Stimulated activated naive B cell treated with anti-CD40 and anti-IgM and Interleukin-4, amounts not matched to agents 10 μg/mL and 1 μg/mL and 100 μg/mL, for 72 hours (primary cell): ENCODE measurements at regions not wholly inside any gene's neighbourhood (a gene's known extent, or its start where the extent isn't known, plus 50 kb on each side); places are given as distances from the start of the nearest gene placed in this dataset.
"Not testable (repeated sequence)": the region's sequence is repeated elsewhere in the genome, so short reads cannot be mapped to it uniquely, and the experiment has no call there.

Experiments used
- ATAC-seq, 2 donors: fragments of 150-1000 bp; cut with Tn5 transposase; replicated peaks; 2 replicates each; pipeline ENCODE4 v1.10.0; 2021; ENCODE audit warnings: moderate library complexity in 1 of 2
- DNase-seq: peaks from one replicate; pipeline ENCODE4 v3.0.0; 2021
- H3K27ac Mint-ChIP-seq: one replicate; pipeline ENCODE4 v1.8.0; 2022; ENCODE audit warnings: mild to moderate bottlenecking, mixed read lengths
- H3K27me3 Mint-ChIP-seq, 2 donors: one replicate each; pipeline ENCODE4 v1.8.0; 2022; ENCODE audit warnings: mixed read lengths in 2 of 2
- H3K36me3 Mint-ChIP-seq, 2 donors: one replicate each; pipeline ENCODE4 v1.8.0; 2022; ENCODE audit warnings: mixed read lengths in 2 of 2, mild to moderate bottlenecking in 1 of 2
- H3K4me1 Mint-ChIP-seq, 2 donors: one replicate each; pipeline ENCODE4 v1.8.0; 2022; ENCODE audit warnings: mixed read lengths in 2 of 2, mild to moderate bottlenecking in 1 of 2
- H3K4me3 Mint-ChIP-seq, 2 donors: one replicate each; pipeline ENCODE4 v1.8.0; 2022; ENCODE audit warnings: mild to moderate bottlenecking in 2 of 2, mixed read lengths in 2 of 2, moderate library complexity in 1 of 2
- H3K9me3 Mint-ChIP-seq, 2 donors: one replicate each; pipeline ENCODE4 v1.8.0; 2022; ENCODE audit warnings: mixed read lengths in 2 of 2, mild to moderate bottlenecking in 1 of 2

DNA sequence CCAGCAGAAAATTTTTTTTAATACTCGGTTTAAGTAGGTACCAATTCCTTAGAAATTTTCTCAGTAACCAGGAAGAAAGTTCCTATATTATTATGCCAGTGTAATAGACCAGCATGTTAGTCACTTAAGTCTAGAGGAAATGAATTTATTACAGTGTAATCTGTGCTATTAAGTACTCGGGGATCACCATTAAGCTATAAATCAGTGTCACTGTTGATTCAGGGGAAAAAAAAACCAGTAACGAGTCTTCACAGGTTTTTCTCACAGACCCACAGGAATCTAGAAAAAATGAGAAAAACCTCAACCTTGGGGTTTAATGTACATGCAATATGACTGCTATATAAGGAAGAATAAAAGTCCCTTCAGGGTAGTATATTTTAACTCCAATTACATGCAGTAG, 138.3 kb upstream of the IL1RAPL2 start:
- Mint-ChIP-seq H3K36me3 (no peaks in the 10 kb centered on the region), H3K9me3 (no peaks in the 10 kb centered on the region), H3K27me3 (peaks cover 0 to 5% of the 10 kb centered on the region in 2 donors), H3K4me1 (no peaks in the 10 kb centered on the region), H3K27ac (no peak overlapping the region), H3K4me3 (no peak overlapping the region)
- ATAC-seq (no peak), DNase-seq (no peak)

DNA sequence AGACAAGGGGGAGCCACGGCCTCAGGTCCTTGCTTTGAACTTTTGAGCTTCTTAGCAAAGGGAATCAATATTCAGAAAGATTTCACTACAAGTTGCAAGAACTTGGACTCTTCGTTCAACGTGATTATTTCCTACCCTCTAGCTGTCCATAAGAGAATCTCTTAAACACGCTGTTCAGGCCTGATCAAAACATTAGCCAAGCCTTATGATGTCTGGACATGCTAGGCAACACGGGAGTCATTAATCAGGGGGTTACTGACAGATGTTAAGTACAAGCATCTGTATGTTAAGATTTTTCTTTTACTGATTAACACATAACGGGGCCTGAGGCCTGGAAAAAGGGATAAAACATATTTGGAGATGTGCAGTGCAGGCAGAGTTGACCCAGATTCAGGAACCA, 138.9 kb upstream of the IL1RAPL2 start:
- Mint-ChIP-seq H3K4me1 (no peaks in the 10 kb centered on the region), H3K4me3 (no peak overlapping the region), H3K27ac (no peak overlapping the region), H3K36me3 (no peaks in the 10 kb centered on the region), H3K9me3 (no peaks in the 10 kb centered on the region), H3K27me3 (peaks cover 0 to 5% of the 10 kb centered on the region in 2 donors)
- DNase-seq (no peak), ATAC-seq (no peak)

DNA sequence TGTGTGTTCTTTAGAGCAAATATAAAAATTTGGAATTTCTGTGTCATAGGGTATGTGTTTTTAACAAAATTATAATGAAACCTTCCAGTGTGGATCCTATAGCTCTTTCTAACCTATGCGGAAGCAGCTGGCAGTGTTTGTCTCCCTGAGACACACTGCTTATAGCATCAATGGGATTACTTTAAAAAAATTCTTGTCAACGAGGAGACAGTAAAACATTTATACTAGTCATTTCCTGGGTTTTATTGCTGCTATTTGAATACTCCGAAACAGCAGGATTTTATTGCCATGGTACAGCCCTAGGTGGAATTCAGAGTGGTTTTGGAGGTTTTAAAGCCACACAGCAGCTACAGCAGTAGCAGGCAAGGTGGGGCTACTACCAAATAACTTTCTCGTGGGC, 145.1 kb upstream of the IL1RAPL2 start:
- ATAC-seq: no peak
- H3K36me3 Mint-ChIP-seq: no peaks in the 10 kb centered on the region
- no peak for DNase-seq
- peaks cover 1 to 7% of the 10 kb centered on the region in 2 donors for H3K9me3 Mint-ChIP-seq
- H3K27ac Mint-ChIP-seq: no peak overlapping the region
- H3K4me3 Mint-ChIP-seq: no peak overlapping the region
- peaks cover 0 to 1% of the 10 kb centered on the region in 2 donors for H3K27me3 Mint-ChIP-seq
- H3K4me1 Mint-ChIP-seq: no peaks in the 10 kb centered on the region

DNA sequence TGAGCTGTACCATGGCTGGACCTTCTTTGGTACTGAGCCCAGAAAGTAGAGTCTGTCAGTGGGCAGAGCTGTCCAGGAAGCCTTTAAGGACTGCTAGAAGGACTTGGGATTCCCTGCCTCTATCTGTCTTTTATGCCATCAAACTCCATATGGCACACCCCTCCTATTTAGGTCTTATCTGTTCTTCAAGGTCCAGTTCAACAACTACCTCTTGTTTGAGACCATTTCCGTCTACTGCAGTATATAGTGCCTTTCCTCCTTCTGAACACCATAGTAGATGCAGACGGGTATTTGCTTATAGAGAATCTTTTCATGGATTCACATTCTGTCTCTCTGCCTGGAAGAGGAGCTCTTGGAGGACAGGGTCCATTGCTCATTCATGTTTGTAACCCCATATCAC, 146.1 kb upstream of the IL1RAPL2 start:
- H3K9me3 Mint-ChIP-seq: peaks cover 1 to 13% of the 10 kb centered on the region in 2 donors
- H3K4me3 Mint-ChIP-seq: no peak overlapping the region
- no peak overlapping the region for H3K27ac Mint-ChIP-seq
- H3K4me1 Mint-ChIP-seq: no peaks in the 10 kb centered on the region
- DNase-seq: no peak
- ATAC-seq: no peak
- no peaks in the 10 kb centered on the region for H3K36me3 Mint-ChIP-seq
- no peaks in the 10 kb centered on the region for H3K27me3 Mint-ChIP-seq

GRCh38 chrX:104419211-104419610, 146.8 kb upstream of the IL1RAPL2 start:
- DNase-seq: no peak
- no peaks in the 10 kb centered on the region for H3K27me3 Mint-ChIP-seq
- no peak for ATAC-seq

GRCh38 chrX:104411800-104412199, 154.2 kb upstream of the IL1RAPL2 start:
- Mint-ChIP-seq H3K27me3 (peaks cover 0 to 5% of the 10 kb centered on the region in 2 donors), H3K4me1 (no peaks in the 10 kb centered on the region), H3K36me3 (no peaks in the 10 kb centered on the region), H3K4me3 (no peak overlapping the region), H3K27ac (no peak overlapping the region), H3K9me3 (peaks cover 1 to 18% of the 10 kb centered on the region in 2 donors)
- no peak for ATAC-seq
- no peak for DNase-seq

More at GRCh38 chrX:104419211-104419610, 146.8 kb upstream of the IL1RAPL2 start:
- Mint-ChIP-seq H3K4me3 (no peak overlapping the region), H3K9me3 (peaks cover 1 to 20% of the 10 kb centered on the region in 2 donors), H3K4me1 (no peaks in the 10 kb centered on the region), H3K27ac (no peak overlapping the region), H3K36me3 (no peaks in the 10 kb centered on the region)

GRCh38 chrX:104400387-104400786, 145.7 kb upstream of the ESX1 start:
- Mint-ChIP-seq H3K4me3 (no peak overlapping the region), H3K4me1 (no peaks in the 10 kb centered on the region), H3K27me3 (no peaks in the 10 kb centered on the region), H3K27ac (no peak overlapping the region), H3K36me3 (no peaks in the 10 kb centered on the region), H3K9me3 (no peaks in the 10 kb centered on the region)
- ATAC-seq: no peak
- DNase-seq: no peak

DNA sequence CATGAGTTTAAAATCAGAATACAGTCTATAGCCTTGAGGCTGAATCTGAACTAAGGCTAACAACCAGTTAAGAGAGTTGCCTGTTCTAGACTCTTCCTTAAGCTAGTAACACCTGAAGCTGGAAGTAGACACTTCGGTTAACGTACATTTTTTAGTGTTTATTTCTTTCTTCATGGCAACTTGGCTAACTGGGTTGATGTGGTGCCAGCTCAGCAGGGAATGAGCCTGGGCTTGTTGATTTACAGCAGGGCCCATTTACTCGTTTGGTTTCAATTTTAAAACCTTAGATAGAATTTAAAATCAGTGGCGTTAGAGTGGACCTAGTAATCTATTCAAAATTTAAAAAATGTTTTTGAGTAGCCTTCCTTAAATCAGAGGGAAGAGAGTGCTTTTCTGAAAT, 137.6 kb upstream of the ESX1 start:
- ATAC-seq: no peak
- no peaks in the 10 kb centered on the region for H3K9me3 Mint-ChIP-seq
- H3K27ac Mint-ChIP-seq: no peak overlapping the region

GRCh38 chrX:104391906-104392305, 137.2 kb upstream of the ESX1 start:
- ATAC-seq (no peak), DNase-seq (no peak)
- H3K4me1 Mint-ChIP-seq: no peaks in the 10 kb centered on the region
- no peaks in the 10 kb centered on the region for H3K9me3 Mint-ChIP-seq
- H3K27ac Mint-ChIP-seq: no peak overlapping the region
- no peaks in the 10 kb centered on the region for H3K36me3 Mint-ChIP-seq
- no peaks in the 10 kb centered on the region for H3K27me3 Mint-ChIP-seq
- no peak overlapping the region for H3K4me3 Mint-ChIP-seq

More for the DNA sequence above, 137.6 kb upstream of the ESX1 start:
- H3K4me3 Mint-ChIP-seq: no peak overlapping the region
- H3K4me1 Mint-ChIP-seq: no peaks in the 10 kb centered on the region
- no peak for DNase-seq
- H3K36me3 Mint-ChIP-seq: no peaks in the 10 kb centered on the region
- no peaks in the 10 kb centered on the region for H3K27me3 Mint-ChIP-seq

DNA sequence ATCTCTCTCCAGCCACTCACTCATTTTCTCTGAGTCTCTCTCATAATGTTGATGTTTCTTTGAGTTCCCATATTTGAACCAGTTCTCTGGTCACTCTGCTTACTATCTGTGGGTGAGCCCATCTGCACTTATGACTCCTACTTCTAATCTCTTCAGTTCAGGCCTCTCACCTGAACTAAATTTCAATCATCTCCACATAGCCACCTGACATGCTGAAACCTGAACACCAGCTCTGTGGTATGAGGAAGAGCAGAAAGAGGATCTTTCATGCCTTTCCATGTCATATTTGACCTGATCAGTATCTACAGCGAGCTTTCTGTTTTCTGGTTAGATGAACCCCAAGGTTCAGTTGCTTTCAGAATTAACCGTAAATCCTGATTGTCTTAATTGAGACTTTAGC, 122.2 kb upstream of the ESX1 start:
- ATAC-seq (no peak), DNase-seq (no peak)
- H3K9me3 Mint-ChIP-seq: peaks cover 0 to 3% of the 10 kb centered on the region in 2 donors
- peaks cover 5 to 6% of the 10 kb centered on the region in 2 donors for H3K27me3 Mint-ChIP-seq
- no peak overlapping the region for H3K27ac Mint-ChIP-seq
- H3K4me1 Mint-ChIP-seq: no peaks in the 10 kb centered on the region
- H3K36me3 Mint-ChIP-seq: no peaks in the 10 kb centered on the region
- no peak overlapping the region for H3K4me3 Mint-ChIP-seq

GRCh38 chrX:104372547-104372946, 117.8 kb upstream of the ESX1 start:
- Mint-ChIP-seq H3K27me3 (peaks cover 0 to 6% of the 10 kb centered on the region in 2 donors), H3K27ac (no peak overlapping the region), H3K4me1 (no peaks in the 10 kb centered on the region), H3K4me3 (no peak overlapping the region), H3K9me3 (peaks cover 0 to 3% of the 10 kb centered on the region in 2 donors), H3K36me3 (no peaks in the 10 kb centered on the region)
- DNase-seq (no peak), ATAC-seq (no peak)

- ATAC-seq (no peak), DNase-seq (no peak)
- H3K9me3 Mint-ChIP-seq: no peaks in the 10 kb centered on the region
- no peak overlapping the region for H3K4me3 Mint-ChIP-seq
- no peaks in the 10 kb centered on the region for H3K4me1 Mint-ChIP-seq
- H3K27me3 Mint-ChIP-seq: peaks cover 0 to 9% of the 10 kb centered on the region in 2 donors
- no peak overlapping the region for H3K27ac Mint-ChIP-seq
- no peaks in the 10 kb centered on the region for H3K36me3 Mint-ChIP-seq
Observed at GRCh38 chrX:104370089-104370488, 115.4 kb upstream of the ESX1 start.

- H3K27ac Mint-ChIP-seq, H3K4me3 Mint-ChIP-seq, H3K36me3 Mint-ChIP-seq, H3K4me1 Mint-ChIP-seq, DNase-seq, ATAC-seq, H3K9me3 Mint-ChIP-seq, H3K27me3 Mint-ChIP-seq: not testable (repeated sequence)
Observed at GRCh38 chrX:104360774-104361173, 106.0 kb upstream of the ESX1 start.

DNA sequence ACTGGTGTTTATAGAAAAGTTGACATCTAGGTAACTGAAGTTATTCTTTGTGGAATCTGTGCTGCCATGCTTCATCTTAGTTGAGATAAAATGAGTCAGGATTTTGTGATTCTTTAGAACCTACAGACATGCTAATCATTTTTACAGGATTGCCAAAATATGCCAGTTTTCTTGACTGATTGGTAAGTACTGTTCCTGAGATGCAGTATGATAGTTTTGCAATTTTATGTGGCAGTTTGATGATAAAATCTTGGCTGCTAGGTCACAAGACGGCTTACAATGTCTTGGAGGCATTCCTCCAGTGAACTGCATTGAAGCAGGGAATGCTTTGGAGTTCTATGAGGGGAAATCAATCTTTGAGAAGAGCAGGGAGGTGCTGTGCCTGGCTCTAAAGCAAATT, 104.4 kb upstream of the ESX1 start:
- ATAC-seq (no peak), DNase-seq (no peak)
- no peak overlapping the region for H3K27ac Mint-ChIP-seq
- peaks cover 0 to 2% of the 10 kb centered on the region in 2 donors for H3K9me3 Mint-ChIP-seq
- H3K27me3 Mint-ChIP-seq: no peaks in the 10 kb centered on the region
- H3K4me1 Mint-ChIP-seq: no peaks in the 10 kb centered on the region
- H3K4me3 Mint-ChIP-seq: no peak overlapping the region
- no peaks in the 10 kb centered on the region for H3K36me3 Mint-ChIP-seq

- H3K27me3 Mint-ChIP-seq: peaks cover 7 to 9% of the 10 kb centered on the region in 2 donors
- no peaks in the 10 kb centered on the region for H3K9me3 Mint-ChIP-seq
- DNase-seq (no peak), ATAC-seq (no peak)
- H3K36me3 Mint-ChIP-seq: no peaks in the 10 kb centered on the region
- no peak overlapping the region for H3K27ac Mint-ChIP-seq
- H3K4me3 Mint-ChIP-seq: no peak overlapping the region
- H3K4me1 Mint-ChIP-seq: no peaks in the 10 kb centered on the region
Observed at GRCh38 chrX:104351173-104351769, 96.5 kb upstream of the ESX1 start.

- Mint-ChIP-seq H3K27me3 (peaks cover 3 to 7% of the 10 kb centered on the region in 2 donors), H3K27ac (no peak overlapping the region), H3K4me3 (no peak overlapping the region), H3K9me3 (no peaks in the 10 kb centered on the region), H3K4me1 (no peaks in the 10 kb centered on the region), H3K36me3 (no peaks in the 10 kb centered on the region)
- DNase-seq (no peak), ATAC-seq (no peak)
Observed at GRCh38 chrX:104347860-104348259, 93.1 kb upstream of the ESX1 start.
